Endothelial cell of umbilical vein (primary cell): ENCODE measurements at regions not wholly inside any gene's neighbourhood (a gene's known extent, or its start where the extent isn't known, plus 50 kb on each side); places are given as distances from the start of the nearest gene placed in this dataset.

ENCODE experiments used
- BruUV-seq: library from RNA; stranded (reverse); fragments of 400-500 nt; replicated peaks from 2 replicates; lab custom pipeline; 2021; lab: Mats Ljungman, UMichigan
- CTCF ChIA-PET: fragments of 300-600, 350-600 bp; sonication (Branson Sonifier 250); formaldehyde crosslinking; loops from one replicate; lab custom pipeline; 2021; ENCODE audit warnings: antibody characterized with exemption, inconsistent platforms; lab: Charles Lee
- POLR2A ChIA-PET: fragments of 300-600, 350-600 bp; sonication (Branson Sonifier 250); formaldehyde crosslinking; loops from one replicate; lab custom pipeline; 2021; ENCODE audit warnings: antibody characterized with exemption, inconsistent platforms; lab: Charles Lee
- DNase-seq: peaks from one replicate; pipeline ENCODE4 v3.0.0-alpha.2; 2011; ENCODE audit warnings: low read depth, low spot score
- FAIRE-seq: peaks from 2 replicates; lab custom pipeline; 2011; peaks lifted over from hg19 to GRCh38; lab: Jason Lieb, UNC
- H2AFZ ChIP-seq: 2 replicates; pipeline ENCODE4 v1.6.0; 2012; ENCODE audit warnings: low read depth, low read length, control low read depth, inconsistent platforms
- H3K27ac ChIP-seq: 2 replicates; pipeline ENCODE4 v1.5.1; 2011; ENCODE audit warnings: low read depth, mild to moderate bottlenecking, control low read depth, low read length, moderate library complexity; ENCODE audit not compliant: insufficient read depth
- H3K27me3 ChIP-seq, 2 experiments: 2 replicates each; pipeline versions ENCODE4 v1.6.0 to v1.6.1; 2011; ENCODE audit warnings: low read length in 2 of 2, mixed read lengths in 1 of 2; ENCODE audit not compliant: control insufficient read depth in 2 of 2, insufficient read depth in 2 of 2
- H3K36me3 ChIP-seq, 2 experiments: 2 replicates in 1 of 2; 3 replicates in 1 of 2; pipeline ENCODE4 v1.5.1; 2011; ENCODE audit warnings: low read length in 2 of 2, mild to moderate bottlenecking in 1 of 2, moderate library complexity in 1 of 2; ENCODE audit not compliant: control insufficient read depth in 2 of 2, insufficient read depth in 2 of 2; ENCODE audit errors: extremely low read depth in 1 of 2
- H3K4me1 ChIP-seq: 3 replicates; pipeline ENCODE4 v1.5.1; 2011; ENCODE audit warnings: mild to moderate bottlenecking, low read length; ENCODE audit not compliant: control insufficient read depth, insufficient read depth; ENCODE audit errors: extremely low read depth
- H3K4me2 ChIP-seq: 2 replicates; pipeline ENCODE4 v1.6.1; 2011; ENCODE audit warnings: low read length, control low read depth, mixed read lengths; ENCODE audit not compliant: insufficient read depth
- H3K4me3 ChIP-seq, 3 experiments: fragments of 200-600 bp in 1 of 3; sonication (generic), shearing (Covaris generic) in 1 of 3; replicated peaks in 1 of 3; 2 replicates each; pipeline ENCODE4 v1.5.1; 2011 to 2016; ENCODE audit warnings: control low read depth in 3 of 3, low read length in 3 of 3, mild to moderate bottlenecking in 2 of 3, inconsistent platforms in 1 of 3, low read depth in 1 of 3, moderate library complexity in 1 of 3; ENCODE audit not compliant: insufficient read depth in 1 of 3
- H3K79me2 ChIP-seq: 2 replicates; pipeline ENCODE4 v1.6.0; 2012; ENCODE audit warnings: low read length, inconsistent platforms; ENCODE audit not compliant: control insufficient read depth, insufficient read depth
- H3K9ac ChIP-seq: replicated peaks from 2 replicates; pipeline ENCODE3; 2011; ENCODE audit warnings: low read length, control low read depth; ENCODE audit not compliant: insufficient read depth; ENCODE audit errors: extremely low read depth
- H3K9me1 ChIP-seq: replicated peaks from 3 replicates; pipeline ENCODE4 v1.6.0; 2011; ENCODE audit warnings: mild to moderate bottlenecking, low read length; ENCODE audit not compliant: control insufficient read depth, insufficient read depth; ENCODE audit errors: extremely low read depth
- H3K9me3 ChIP-seq: replicated peaks from 2 replicates; pipeline ENCODE4 v1.5.1; 2012; ENCODE audit warnings: low read length, inconsistent platforms; ENCODE audit not compliant: control insufficient read depth, insufficient read depth
- H4K20me1 ChIP-seq: replicated peaks from 2 replicates; pipeline ENCODE3; 2011; ENCODE audit warnings: mild to moderate bottlenecking, low read length; ENCODE audit not compliant: control insufficient read depth, insufficient read depth; ENCODE audit errors: extremely low read depth
- EZH2 ChIP-seq: IDR thresholded peaks from 2 replicates; pipeline ENCODE4 v1.6.1; 2012; ENCODE audit warnings: borderline replicate concordance, low read depth, mild to moderate bottlenecking, moderate library complexity, low read length, inconsistent platforms; ENCODE audit not compliant: severe bottlenecking
- FOS ChIP-seq: IDR thresholded peaks from 2 replicates; pipeline ENCODE4 v1.6.1; 2011; ENCODE audit warnings: mild to moderate bottlenecking, low read length, moderate library complexity, borderline replicate concordance; ENCODE audit not compliant: insufficient read depth
- GATA2 ChIP-seq: IDR thresholded peaks from 2 replicates; pipeline ENCODE4 v1.7.0; 2011; ENCODE audit warnings: low read depth, mild to moderate bottlenecking, moderate library complexity, mixed read lengths, low read length; ENCODE audit not compliant: insufficient read length, insufficient read depth
- JUN ChIP-seq: IDR thresholded peaks from 2 replicates; pipeline ENCODE4 v1.6.1; 2011; ENCODE audit warnings: borderline replicate concordance, low read depth; ENCODE audit not compliant: insufficient read length, insufficient read depth
- MYC ChIP-seq: IDR thresholded peaks from one replicate; pipeline ENCODE4 v1.6.1; 2011; ENCODE audit warnings: mild to moderate bottlenecking, low read depth, low read length
- POLR2A ChIP-seq: IDR thresholded peaks from 2 replicates; pipeline ENCODE4 v1.6.1; 2012; ENCODE audit warnings: low read depth, mild to moderate bottlenecking, control low read depth, low read length
- POLR2AphosphoS5 ChIP-seq: IDR thresholded peaks from 2 replicates; pipeline ENCODE4 v1.6.1; 2012; ENCODE audit warnings: low read depth, mild to moderate bottlenecking, control low read depth, low read length, moderate library complexity; ENCODE audit not compliant: insufficient read depth
- dilution Hi-C: fragments of 300-500 bp; cut with MboI; formaldehyde crosslinking; loops from one replicate; pipeline ENCODE4 v1.15.0; 2019; ENCODE audit warnings: low sequenced_read_pairs; ENCODE audit not compliant: extremely low pct_ligation_motif_present
- intact Hi-C: fragments of 100-400 bp; cut with micrococcal nuclease; formaldehyde crosslinking; loops from one replicate; pipeline ENCODE4 v1.10.0; 2022
- TF ChIP-seq, protein P1 (sequence below): IDR thresholded peaks from 2 replicates; pipeline ENCODE4 v1.6.1; 2011; ENCODE audit not compliant: insufficient read depth, insufficient read length
- TF ChIP-seq, protein P2 (sequence below), 2 donors: IDR thresholded peaks; 1 replicate in 1 of 2; 2 replicates in 1 of 2; pipeline ENCODE4 v1.5.1; 2011; ENCODE audit warnings: low read length in 2 of 2, mild to moderate bottlenecking in 2 of 2, moderate library complexity in 2 of 2, control low read depth in 1 of 2, inconsistent platforms in 1 of 2, low read depth in 1 of 2; ENCODE audit not compliant: insufficient read depth in 1 of 2; ENCODE audit errors: extremely low read depth in 1 of 2

DNA sequence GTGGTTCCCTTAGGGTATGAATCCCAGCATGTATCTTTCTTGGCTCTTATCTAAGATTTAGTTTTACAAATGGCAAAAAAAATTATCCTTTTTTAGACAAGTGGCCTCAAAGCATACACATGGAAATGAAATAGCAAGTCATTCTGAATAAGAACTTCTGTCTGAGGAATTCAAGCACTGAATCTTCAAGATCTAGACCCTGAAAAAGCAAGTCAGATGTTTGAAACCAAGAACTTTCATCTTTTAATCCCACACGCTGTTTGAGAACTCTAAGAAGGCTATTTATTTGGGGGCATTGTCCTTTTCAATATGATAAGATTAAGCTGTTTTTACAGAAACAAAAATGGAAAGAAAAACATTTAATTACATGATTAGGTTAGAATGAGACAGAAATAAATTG, 549.2 kb upstream of the CYLC2 start:
- H3K4me1 ChIP-seq, result no peaks in the 10 kb centered on the region
- no peaks in the 10 kb centered on the region for H3K9me3 ChIP-seq
- no peaks in the 10 kb centered on the region for H3K9me1 ChIP-seq
- DNase-seq (no peak), FAIRE-seq (no peak)
- no TSS peak for BruUV-seq
- H3K4me3 ChIP-seq, result no peak overlapping the region
- POLR2A ChIA-PET, result no interaction called here
- no peaks in the 10 kb centered on the region for H3K79me2 ChIP-seq
- CTCF ChIA-PET, result no interaction called here
- H2AFZ ChIP-seq, result no peak overlapping the region
- TF ChIP-seq JUN, result no peak
- TF ChIP-seq, protein P1, sequence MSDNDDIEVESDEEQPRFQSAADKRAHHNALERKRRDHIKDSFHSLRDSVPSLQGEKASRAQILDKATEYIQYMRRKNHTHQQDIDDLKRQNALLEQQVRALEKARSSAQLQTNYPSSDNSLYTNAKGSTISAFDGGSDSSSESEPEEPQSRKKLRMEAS, result no peak
- TF ChIP-seq GATA2, result no peak
- no peak for TF ChIP-seq POLR2AphosphoS5
- no peak for TF ChIP-seq POLR2A
- TF ChIP-seq EZH2, result no peak
- TF ChIP-seq MYC, result no peak
- TF ChIP-seq, protein P2, sequence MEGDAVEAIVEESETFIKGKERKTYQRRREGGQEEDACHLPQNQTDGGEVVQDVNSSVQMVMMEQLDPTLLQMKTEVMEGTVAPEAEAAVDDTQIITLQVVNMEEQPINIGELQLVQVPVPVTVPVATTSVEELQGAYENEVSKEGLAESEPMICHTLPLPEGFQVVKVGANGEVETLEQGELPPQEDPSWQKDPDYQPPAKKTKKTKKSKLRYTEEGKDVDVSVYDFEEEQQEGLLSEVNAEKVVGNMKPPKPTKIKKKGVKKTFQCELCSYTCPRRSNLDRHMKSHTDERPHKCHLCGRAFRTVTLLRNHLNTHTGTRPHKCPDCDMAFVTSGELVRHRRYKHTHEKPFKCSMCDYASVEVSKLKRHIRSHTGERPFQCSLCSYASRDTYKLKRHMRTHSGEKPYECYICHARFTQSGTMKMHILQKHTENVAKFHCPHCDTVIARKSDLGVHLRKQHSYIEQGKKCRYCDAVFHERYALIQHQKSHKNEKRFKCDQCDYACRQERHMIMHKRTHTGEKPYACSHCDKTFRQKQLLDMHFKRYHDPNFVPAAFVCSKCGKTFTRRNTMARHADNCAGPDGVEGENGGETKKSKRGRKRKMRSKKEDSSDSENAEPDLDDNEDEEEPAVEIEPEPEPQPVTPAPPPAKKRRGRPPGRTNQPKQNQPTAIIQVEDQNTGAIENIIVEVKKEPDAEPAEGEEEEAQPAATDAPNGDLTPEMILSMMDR (IDR thresholded peaks at IDR 0.05; ENCODE audit: extremely low read depth in 1 of 2, insufficient read depth in 1 of 2, low read depth in 1 of 2, low read length in 2 of 2), result no peak
- no peak for TF ChIP-seq FOS
- dilution Hi-C loops (no loop called here), intact Hi-C loops (no loop called here)
- H3K4me2 ChIP-seq, result no peak overlapping the region
- H4K20me1 ChIP-seq, result no peaks in the 10 kb centered on the region
- no peaks in the 10 kb centered on the region for H3K36me3 ChIP-seq
- no peak overlapping the region for H3K27ac ChIP-seq
- H3K9ac ChIP-seq, result no peak overlapping the region
- no peaks in the 10 kb centered on the region for H3K27me3 ChIP-seq
